A549 (cell line): ENCODE measurements at regions not wholly inside any gene's neighbourhood (a gene's known extent, or its start where the extent isn't known, plus 50 kb on each side); places are given as distances from the start of the nearest gene placed in this dataset.

Experiments used
- ATAC-seq, 2 experiments: fragments of 200-7000 bp in 1 of 2; fragments of >200 bp in 1 of 2; cut with Nextera tagmentation in 1 of 2; cut with Tn5 transposase in 1 of 2; 3 replicates each; pipeline versions ENCODE4 v1.8.0 to v1.9.1; 2018 to 2020; ENCODE audit warnings: mild to moderate bottlenecking in 1 of 2, moderate library complexity in 1 of 2
- CTCF ChIA-PET: fragments of 300-600 bp; sonication (Branson Sonifier 250); formaldehyde crosslinking; extraction: SDS; loops from one replicate; lab custom pipeline; 2021; ENCODE audit warnings: antibody characterized with exemption, inconsistent platforms; lab: Yijun Ruan, JAX
- POLR2A ChIA-PET: fragments of 350-600 bp; formaldehyde crosslinking; extraction: SDS; loops from one replicate; lab custom pipeline; 2021; ENCODE audit warnings: antibody characterized with exemption, inconsistent platforms; lab: Yijun Ruan, JAX
- DNase-seq, 2 experiments: peaks; one replicate each; pipeline versions ENCODE4 v3.0.0 to v3.0.0-alpha.2; 2011 to 2016; ENCODE audit warnings: low read depth in 1 of 2, low spot score in 1 of 2
- FAIRE-seq: peaks from 2 replicates; lab custom pipeline; 2011; peaks lifted over from hg19 to GRCh38; lab: Jason Lieb, UNC
- H3K27ac ChIP-seq, 2 experiments: fragments of >200 bp; sonication (Bioruptor Twin); formaldehyde crosslinking; 3 replicates each; pipeline ENCODE4 v1.5.1; 2016 to 2017
- H3K4me1 ChIP-seq: fragments of >200 bp; sonication (Bioruptor Twin); formaldehyde crosslinking; 3 replicates; pipeline ENCODE4 v1.6.1; 2016
- H3K4me2 ChIP-seq: fragments of >200 bp; sonication (Bioruptor Twin); formaldehyde crosslinking; 3 replicates; pipeline ENCODE4 v1.6.1; 2016
- H3K4me3 ChIP-seq: fragments of >200 bp; sonication (Bioruptor Twin); formaldehyde crosslinking; 3 replicates; pipeline ENCODE4 v1.5.1; 2016
- H3K9me3 ChIP-seq: fragments of >200 bp; sonication (Bioruptor Twin); formaldehyde crosslinking; 3 replicates; pipeline ENCODE4 v1.6.1; 2016
- ATOH8 ChIP-seq: fragments of 250-450 bp; sonication (Bioruptor Pico); IDR thresholded peaks from 2 replicates; pipeline ENCODE4 v1.5.0; 2020; ENCODE audit warnings: low read depth, mild to moderate bottlenecking, moderate library complexity
- BHLHE40 ChIP-seq: IDR thresholded peaks from 2 replicates; pipeline ENCODE4 v1.6.1; 2012; ENCODE audit warnings: low read depth, low read length, inconsistent platforms
- CBX2 ChIP-seq: fragments of 200-600 bp; sonication (generic); IDR thresholded peaks from 2 replicates; pipeline ENCODE4 v1.6.1; 2016; ENCODE audit warnings: low read depth, mild to moderate bottlenecking, borderline replicate concordance
- CHD4 ChIP-seq: fragments of 200-600 bp; sonication (generic); IDR thresholded peaks from 2 replicates; pipeline ENCODE4 v1.6.1; 2016; ENCODE audit warnings: antibody characterized with exemption, mild to moderate bottlenecking, borderline replicate concordance
- FOSB ChIP-seq: fragments of 250-450 bp; sonication (Bioruptor Pico); IDR thresholded peaks from 2 replicates; pipeline ENCODE4 v1.5.0; 2020; ENCODE audit warnings: mild to moderate bottlenecking, moderate library complexity
- FOSL2 ChIP-seq, 2 experiments: fragments of 450-650 bp in 1 of 2; fragments of >200 bp in 1 of 2; sonication (Bioruptor Twin) in 1 of 2; formaldehyde crosslinking; IDR thresholded peaks; 2 replicates each; pipeline versions ENCODE4 v1.5.0 to v1.6.1; 2016 to 2020; ENCODE audit warnings: mild to moderate bottlenecking in 1 of 2, moderate library complexity in 1 of 2
- FOXS1 ChIP-seq: fragments of 250-450 bp; sonication (Bioruptor Pico); IDR thresholded peaks from 2 replicates; pipeline ENCODE4 v1.5.0; 2020; ENCODE audit warnings: mild to moderate bottlenecking, moderate library complexity
- HEYL ChIP-seq: fragments of 250-450 bp; sonication (Bioruptor Pico); IDR thresholded peaks from 2 replicates; pipeline ENCODE4 v1.8.0; 2021; ENCODE audit warnings: mild to moderate bottlenecking, moderate library complexity
- HOXB5 ChIP-seq: fragments of 250-450 bp; sonication (Bioruptor Pico); IDR thresholded peaks from 2 replicates; pipeline ENCODE4 v1.5.0; 2020; ENCODE audit warnings: mild to moderate bottlenecking, moderate library complexity
- JUN ChIP-seq, 2 experiments: fragments of >200 bp; sonication (Bioruptor Twin); formaldehyde crosslinking; IDR thresholded peaks; 2 replicates in 1 of 2; 3 replicates in 1 of 2; pipeline ENCODE4 v1.6.1; 2016 to 2017
- KDM1A ChIP-seq: fragments of 200-600 bp; sonication (generic); IDR thresholded peaks from 2 replicates; pipeline ENCODE4 v1.6.1; 2016; ENCODE audit warnings: low read depth, mild to moderate bottlenecking
- MAZ ChIP-seq: fragments of 150-350 bp; IDR thresholded peaks from 2 replicates; pipeline ENCODE4 v1.6.1; 2014; ENCODE audit warnings: antibody characterized with exemption, low read depth, low read length, borderline replicate concordance
- PBX3 ChIP-seq: IDR thresholded peaks from 2 replicates; pipeline ENCODE4 v1.6.1; 2012
- RNF2 ChIP-seq: fragments of 200-600 bp; sonication (generic); IDR thresholded peaks from 2 replicates; pipeline ENCODE4 v1.6.1; 2016; ENCODE audit warnings: low read depth, mild to moderate bottlenecking, antibody characterized with exemption, moderate library complexity, borderline replicate concordance
- USF2 ChIP-seq: fragments of 450-650 bp; IDR thresholded peaks from 2 replicates; pipeline ENCODE4 v1.6.1; 2014; ENCODE audit warnings: antibody characterized with exemption
- ZC3H11A ChIP-seq: fragments of 450-650 bp; IDR thresholded peaks from 2 replicates; pipeline ENCODE4 v1.6.1; 2014; ENCODE audit warnings: antibody characterized with exemption, mild to moderate bottlenecking
- ZFP36 ChIP-seq: fragments of 450-650 bp; IDR thresholded peaks from 2 replicates; pipeline ENCODE4 v1.6.1; 2014; ENCODE audit warnings: borderline replicate concordance; ENCODE audit not compliant: partially characterized antibody
- WGBS: methylation state at CpG from one replicate; pipeline ENCODE4 v1.1.6; 2017; ENCODE audit errors: missing lambda C conversion rate; 5-methylcytosine and 5-hydroxymethylcytosine counted together
- TF ChIP-seq, protein P1 (sequence below): fragments of 250-450 bp; sonication (Bioruptor Pico); IDR thresholded peaks from 2 replicates; pipeline ENCODE4 v1.5.0; 2021; ENCODE audit warnings: mild to moderate bottlenecking, moderate library complexity, borderline replicate concordance
- TF ChIP-seq, protein P2 (sequence below): IDR thresholded peaks from 2 replicates; pipeline ENCODE4 v1.6.1; 2012
- TF ChIP-seq, protein P3 (sequence below): IDR thresholded peaks from 2 replicates; pipeline ENCODE4 v1.6.1; 2012; ENCODE audit warnings: low read depth, borderline replicate concordance

GRCh38 chr2:236764716-236765115 is 195.1 kb downstream of the ACKR3 start:
- POLR2A ChIA-PET = no interaction called here
- no peak overlapping the region for H3K4me2 ChIP-seq

DNA sequence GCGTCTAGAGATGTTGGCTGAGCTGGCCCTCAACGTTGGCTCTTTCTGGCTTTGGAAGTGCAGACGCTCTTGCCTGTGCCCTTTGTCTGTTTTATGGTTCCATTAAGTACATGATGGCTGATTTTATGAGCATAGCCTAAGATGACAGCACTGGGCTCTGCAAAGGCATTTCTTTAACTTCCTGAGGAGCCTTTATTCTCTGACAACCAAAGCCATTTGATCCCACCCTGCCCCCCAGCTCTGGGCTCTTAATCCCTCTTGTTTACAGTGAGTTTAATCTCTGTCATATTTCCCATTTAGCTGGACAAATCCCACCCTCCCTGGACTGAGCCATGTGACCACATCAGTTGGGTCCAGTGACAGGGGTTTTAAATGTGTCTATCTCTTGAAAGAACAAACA is 195.9 kb downstream of the ACKR3 start:
- ATAC-seq (no peak), DNase-seq (no peak), FAIRE-seq (no peak)
- Histone ChIP-seq H3K27ac (peak overlapping the region in 1 of 2 experiments; percentile 17; a peak in 1 of 6 replicates), H3K4me3 (no peak overlapping the region), H3K4me2 (no peak overlapping the region), H3K4me1 (peaks cover 19% of the 10 kb centered on the region), H3K9me3 (peaks cover 13% of the 10 kb centered on the region)
- ChIA-PET POLR2A (no interaction called here), CTCF (interaction anchor here (1.3 kb wide), 1 partner anchor 19 kb away, joined by 3 read pairs; no protein-coding TSS in a partner anchor)
- TF ChIP-seq BHLHE40 = no peak
- TF ChIP-seq, protein P1, sequence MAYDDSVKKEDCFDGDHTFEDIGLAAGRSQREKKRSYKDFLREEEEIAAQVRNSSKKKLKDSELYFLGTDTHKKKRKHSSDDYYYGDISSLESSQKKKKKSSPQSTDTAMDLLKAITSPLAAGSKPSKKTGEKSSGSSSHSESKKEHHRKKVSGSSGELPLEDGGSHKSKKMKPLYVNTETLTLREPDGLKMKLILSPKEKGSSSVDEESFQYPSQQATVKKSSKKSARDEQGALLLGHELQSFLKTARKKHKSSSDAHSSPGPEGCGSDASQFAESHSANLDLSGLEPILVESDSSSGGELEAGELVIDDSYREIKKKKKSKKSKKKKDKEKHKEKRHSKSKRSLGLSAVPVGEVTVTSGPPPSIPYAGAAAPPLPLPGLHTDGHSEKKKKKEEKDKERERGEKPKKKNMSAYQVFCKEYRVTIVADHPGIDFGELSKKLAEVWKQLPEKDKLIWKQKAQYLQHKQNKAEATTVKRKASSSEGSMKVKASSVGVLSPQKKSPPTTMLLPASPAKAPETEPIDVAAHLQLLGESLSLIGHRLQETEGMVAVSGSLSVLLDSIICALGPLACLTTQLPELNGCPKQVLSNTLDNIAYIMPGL = no peak
- no peak for TF ChIP-seq PBX3
- no peak for TF ChIP-seq USF2
- no peak for TF ChIP-seq KDM1A
- no peak for TF ChIP-seq CHD4
- TF ChIP-seq MAZ = no peak
- no peak for TF ChIP-seq ZFP36
- no peak for TF ChIP-seq FOSL2 (IDR thresholded peaks at IDR 0.05)
- no peak for TF ChIP-seq FOSL2 (CRISPR knock-in tag; IDR thresholded peaks at IDR 0.05)
- TF ChIP-seq ATOH8 (CRISPR knock-in tag) = no peak
- TF ChIP-seq, protein P2, sequence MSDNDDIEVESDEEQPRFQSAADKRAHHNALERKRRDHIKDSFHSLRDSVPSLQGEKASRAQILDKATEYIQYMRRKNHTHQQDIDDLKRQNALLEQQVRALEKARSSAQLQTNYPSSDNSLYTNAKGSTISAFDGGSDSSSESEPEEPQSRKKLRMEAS = no peak
- no peak for TF ChIP-seq FOSB
- TF ChIP-seq HOXB5 (CRISPR knock-in tag) = no peak
- TF ChIP-seq, protein P3, sequence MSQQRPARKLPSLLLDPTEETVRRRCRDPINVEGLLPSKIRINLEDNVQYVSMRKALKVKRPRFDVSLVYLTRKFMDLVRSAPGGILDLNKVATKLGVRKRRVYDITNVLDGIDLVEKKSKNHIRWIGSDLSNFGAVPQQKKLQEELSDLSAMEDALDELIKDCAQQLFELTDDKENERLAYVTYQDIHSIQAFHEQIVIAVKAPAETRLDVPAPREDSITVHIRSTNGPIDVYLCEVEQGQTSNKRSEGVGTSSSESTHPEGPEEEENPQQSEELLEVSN = no peak
- no peak for TF ChIP-seq CBX2
- no peak for TF ChIP-seq RNF2
- no peak for TF ChIP-seq ZC3H11A
- TF ChIP-seq HEYL (CRISPR knock-in tag) = no peak
- 73% methylated on average over 3 of the region's 3 CpGs for WGBS

More at GRCh38 chr2:236764716-236765115, 195.1 kb downstream of the ACKR3 start:
- ATAC-seq = no peak
- CTCF ChIA-PET = interaction anchor here (1.3 kb wide), 1 partner anchor 19 kb away, joined by 3 read pairs; no protein-coding TSS in a partner anchor
- no peak for FAIRE-seq
- 88% methylated on average over 2 of the region's 2 CpGs for WGBS
- Histone ChIP-seq H3K9me3 (peaks cover 13% of the 10 kb centered on the region), H3K4me1 (peaks cover 13% of the 10 kb centered on the region), H3K27ac (peak overlapping the region in 1 of 2 experiments; percentile 19; a peak in 1 of 6 replicates)
- TF ChIP-seq FOXS1 (CRISPR knock-in tag) (no peak), JUN (IDR thresholded peaks at IDR 0.05) (no peak)
- TF ChIP-seq, all 56 proteins: peak for 0
- no peak for DNase-seq
- H3K4me3 ChIP-seq = no peak overlapping the region
